GM12878 (cell line): ENCODE measurements at regions not wholly inside any gene's neighbourhood (a gene's known extent, or its start where the extent isn't known, plus 50 kb on each side); places are given as distances from the start of the nearest gene placed in this dataset.

ENCODE experiments used
- ATAC-seq: fragments of 200-7000 bp; cut with Tn5 transposase; 3 replicates; pipeline ENCODE4 v1.9.1; 2020; ENCODE audit warnings: mild to moderate bottlenecking, moderate library complexity
- BruUV-seq: library from RNA; stranded (reverse); fragments of 400-500 nt; replicated peaks from 2 replicates; lab custom pipeline; 2021; lab: Mats Ljungman, UMichigan
- CTCF ChIA-PET: fragments of 300-600 bp; sonication (Branson Sonifier 250); formaldehyde crosslinking; extraction: SDS; loops from one replicate; lab custom pipeline; 2021; ENCODE audit warnings: inconsistent platforms; lab: Yijun Ruan, JAX
- POLR2A ChIA-PET: fragments of 350-600 bp; formaldehyde crosslinking; extraction: SDS; loops from one replicate; lab custom pipeline; 2021; ENCODE audit warnings: inconsistent platforms; lab: Charles Lee
- RAD21 ChIA-PET: fragments of 300-600 bp; sonication (Branson Sonifier 250); formaldehyde crosslinking; loops from one replicate; lab custom pipeline; 2023; ENCODE audit warnings: antibody characterized with exemption; ENCODE audit not compliant: unreplicated experiment; lab: Charles Lee
- SMC1A ChIA-PET: fragments of 300-600 bp; sonication (Branson Sonifier 250); formaldehyde crosslinking; loops from one replicate; lab custom pipeline; 2023; ENCODE audit not compliant: unreplicated experiment, uncharacterized antibody; lab: Charles Lee
- DNase-seq: peaks from one replicate; pipeline ENCODE4 v3.0.0-alpha.2; 2011; ENCODE audit warnings: low read depth, low spot score
- FAIRE-seq: peaks from 3 replicates; lab custom pipeline; 2011; peaks lifted over from hg19 to GRCh38; lab: Jason Lieb, UNC
- H2AFZ ChIP-seq: 2 replicates; pipeline ENCODE4 v1.6.0; 2011; ENCODE audit warnings: low read depth, low read length, control low read depth; ENCODE audit not compliant: control insufficient read depth
- H3K27ac ChIP-seq: 2 replicates; pipeline ENCODE4 v1.5.1; 2011; ENCODE audit warnings: control low read depth; ENCODE audit not compliant: control insufficient read depth, insufficient read depth
- H3K27me3 ChIP-seq, 2 experiments: replicated peaks in 1 of 2; 2 replicates each; pipeline versions ENCODE4 v1.6.0 to v1.6.1; 2011; ENCODE audit warnings: low read length in 1 of 2; ENCODE audit not compliant: control insufficient read depth in 2 of 2, insufficient read depth in 2 of 2
- H3K36me3 ChIP-seq, 2 experiments: 2 replicates each; pipeline ENCODE4 v1.5.1; 2011; ENCODE audit warnings: low read length in 1 of 2; ENCODE audit not compliant: control insufficient read depth in 2 of 2, insufficient read depth in 2 of 2
- H3K4me1 ChIP-seq: 2 replicates; pipeline ENCODE4 v1.6.1; 2011; ENCODE audit warnings: mild to moderate bottlenecking, low read length, moderate library complexity, mixed read lengths; ENCODE audit not compliant: control insufficient read depth, insufficient read depth
- H3K4me2 ChIP-seq: 2 replicates; pipeline ENCODE4 v1.6.0; 2011; ENCODE audit warnings: control low read depth; ENCODE audit not compliant: control insufficient read depth, insufficient read depth
- H3K4me3 ChIP-seq: fragments of 200-600 bp; sonication (generic); 2 replicates; pipeline ENCODE4 v1.5.1; 2016
- H3K79me2 ChIP-seq: 2 replicates; pipeline ENCODE4 v1.6.0; 2011; ENCODE audit warnings: low read length; ENCODE audit not compliant: control insufficient read depth, insufficient read depth
- H3K9ac ChIP-seq: 2 replicates; pipeline ENCODE4 v1.8.0; 2011; ENCODE audit warnings: low read length, control low read depth, mixed read lengths; ENCODE audit not compliant: control insufficient read depth, insufficient read depth
- H3K9me3 ChIP-seq: replicated peaks from 3 replicates; pipeline ENCODE4 v1.5.1; 2011; ENCODE audit warnings: mild to moderate bottlenecking, low read length; ENCODE audit not compliant: control insufficient read depth, insufficient read depth
- H4K20me1 ChIP-seq: 2 replicates; pipeline ENCODE4 v1.6.0; 2011; ENCODE audit not compliant: control insufficient read depth, insufficient read depth
- CEBPZ ChIP-seq: fragments of 150-350 bp; IDR thresholded peaks from 2 replicates; pipeline ENCODE4 v1.6.1; 2016; ENCODE audit warnings: low read depth, low read length
- CHD4 ChIP-seq: fragments of 200-600 bp; sonication (generic); IDR thresholded peaks from 2 replicates; pipeline ENCODE4 v1.6.1; 2016; ENCODE audit warnings: mild to moderate bottlenecking
- CREM ChIP-seq: IDR thresholded peaks from 2 replicates; pipeline ENCODE4 v1.6.1; 2014; ENCODE audit warnings: antibody characterized with exemption, low read depth
- CUX1 ChIP-seq: IDR thresholded peaks from 2 replicates; pipeline ENCODE4 v1.6.1; 2012; ENCODE audit warnings: improper control_type of control experiment, low read depth, low read length; ENCODE audit not compliant: insufficient replicate concordance
- EGR1 ChIP-seq, 2 experiments: IDR thresholded peaks; 1 replicate in 1 of 2; 2 replicates in 1 of 2; pipeline ENCODE4 v1.6.1; 2011 to 2012; ENCODE audit warnings: low read depth in 2 of 2, low read length in 2 of 2, borderline replicate concordance in 1 of 2, mild to moderate bottlenecking in 1 of 2, moderate library complexity in 1 of 2
- EZH2 ChIP-seq: IDR thresholded peaks from 2 replicates; pipeline ENCODE4 v1.6.1; 2012; ENCODE audit warnings: low read depth, mild to moderate bottlenecking, control low read depth, inconsistent platforms, low read length, borderline replicate concordance; ENCODE audit not compliant: control insufficient read depth
- PML ChIP-seq: IDR thresholded peaks from 2 replicates; pipeline ENCODE4 v1.6.1; 2012; ENCODE audit warnings: low read length, inconsistent platforms
- POLR2AphosphoS2 ChIP-seq: IDR thresholded peaks from 2 replicates; pipeline ENCODE4 v1.6.1; 2011; ENCODE audit warnings: low read depth, mild to moderate bottlenecking, low read length, improper control_type of control experiment, moderate library complexity
- SIX5 ChIP-seq: IDR thresholded peaks from 2 replicates; pipeline ENCODE4 v1.6.1; 2011; ENCODE audit warnings: mild to moderate bottlenecking, low read depth, low read length, moderate library complexity; ENCODE audit not compliant: severe bottlenecking
- SMAD1 ChIP-seq: fragments of 450-650 bp; IDR thresholded peaks from 2 replicates; pipeline ENCODE4 v1.6.1; 2018; ENCODE audit warnings: mild to moderate bottlenecking, low read depth; ENCODE audit not compliant: partially characterized antibody
- SMAD5 ChIP-seq: IDR thresholded peaks from 2 replicates; pipeline ENCODE4 v1.6.1; 2016; ENCODE audit warnings: antibody characterized with exemption, low read depth
- TCF12 ChIP-seq: IDR thresholded peaks from 2 replicates; pipeline ENCODE4 v1.6.1; 2011; ENCODE audit warnings: low read depth, mild to moderate bottlenecking, low read length
- TCF3 ChIP-seq: IDR thresholded peaks from 2 replicates; pipeline ENCODE4 v1.6.1; 2012; ENCODE audit warnings: low read depth, mild to moderate bottlenecking, low read length, borderline replicate concordance; ENCODE audit not compliant: insufficient read depth
- WGBS: methylation state at CpG from one replicate; pipeline ENCODE4 v1.1.6; 2016; ENCODE audit warnings: low lambda C conversion rate; ENCODE audit not compliant: insufficient replicate concordance, insufficient coverage; ENCODE audit errors: missing lambda C conversion rate; 5-methylcytosine and 5-hydroxymethylcytosine counted together
- in situ Hi-C: fragments of 300-500 bp; cut with MboI; formaldehyde crosslinking; loops from 9 replicates; pipeline ENCODE4 v1.14.3; 2018; ENCODE audit warnings: mixed read lengths
- intact Hi-C: fragments of 100-400 bp; cut with micrococcal nuclease; formaldehyde crosslinking; loops from one replicate; pipeline ENCODE4 v1.14.2; 2022; ENCODE audit not compliant: unreplicated experiment
- TF ChIP-seq, protein P1 (sequence below): fragments of 450-650 bp; IDR thresholded peaks from 2 replicates; pipeline ENCODE4 v1.6.1; 2017; ENCODE audit warnings: low read depth, mild to moderate bottlenecking, moderate library complexity
- TF ChIP-seq, protein P2 (sequence below): IDR thresholded peaks from 2 replicates; pipeline ENCODE4 v1.6.1; 2012; ENCODE audit warnings: low read depth, low read length, improper control_type of control experiment

DNA sequence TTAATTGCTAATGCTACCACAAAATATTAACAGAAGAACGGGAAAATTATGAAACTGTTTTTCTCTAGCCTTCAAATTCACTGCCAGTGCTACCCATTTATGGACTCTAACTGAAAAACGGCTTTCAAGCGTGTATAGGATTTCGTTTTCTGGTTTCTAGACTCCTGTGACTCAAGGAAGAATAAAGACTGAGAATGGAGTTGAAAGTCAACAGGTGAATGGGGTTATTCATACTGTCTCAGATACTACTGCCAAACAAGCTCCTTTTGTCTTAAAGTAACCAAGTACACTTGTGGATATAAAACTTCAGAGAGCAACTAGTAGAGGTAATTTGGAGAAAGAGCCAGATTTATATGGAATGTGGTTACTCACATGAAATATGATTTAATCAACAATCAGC lies 251.1 kb upstream of the ITM2A start:
- Histone ChIP-seq H3K9me3 (no peaks in the 10 kb centered on the region), H3K4me2 (no peak overlapping the region), H3K4me1 (no peaks in the 10 kb centered on the region), H3K4me3 (no peak overlapping the region), H3K27me3 (no peaks in the 10 kb centered on the region), H2AFZ (no peak overlapping the region), H3K79me2 (no peaks in the 10 kb centered on the region), H3K9ac (no peak overlapping the region), H3K27ac (no peak overlapping the region), H4K20me1 (no peaks in the 10 kb centered on the region), H3K36me3 (no peaks in the 10 kb centered on the region)
- FAIRE-seq (no peak), DNase-seq (no peak), ATAC-seq (peak; percentile 67)
- ChIA-PET SMC1A (interaction anchor here (2.1 kb wide), 1 partner anchor 11 kb away, joined by 9 read pairs; no protein-coding TSS in a partner anchor), RAD21 (interaction anchor here (0.6 to 1.0 kb wide), 2 partner anchors 12 to 335 kb away, joined by 3 read pairs; no protein-coding TSS in a partner anchor), CTCF (no interaction called here), POLR2A (no interaction called here)
- in situ Hi-C loops = no loop called here
- intact Hi-C loops = no loop called here
- no TSS peak for BruUV-seq
- WGBS = 21% methylated on average over 4 of the region's 4 CpGs
- TF ChIP-seq, protein P1, sequence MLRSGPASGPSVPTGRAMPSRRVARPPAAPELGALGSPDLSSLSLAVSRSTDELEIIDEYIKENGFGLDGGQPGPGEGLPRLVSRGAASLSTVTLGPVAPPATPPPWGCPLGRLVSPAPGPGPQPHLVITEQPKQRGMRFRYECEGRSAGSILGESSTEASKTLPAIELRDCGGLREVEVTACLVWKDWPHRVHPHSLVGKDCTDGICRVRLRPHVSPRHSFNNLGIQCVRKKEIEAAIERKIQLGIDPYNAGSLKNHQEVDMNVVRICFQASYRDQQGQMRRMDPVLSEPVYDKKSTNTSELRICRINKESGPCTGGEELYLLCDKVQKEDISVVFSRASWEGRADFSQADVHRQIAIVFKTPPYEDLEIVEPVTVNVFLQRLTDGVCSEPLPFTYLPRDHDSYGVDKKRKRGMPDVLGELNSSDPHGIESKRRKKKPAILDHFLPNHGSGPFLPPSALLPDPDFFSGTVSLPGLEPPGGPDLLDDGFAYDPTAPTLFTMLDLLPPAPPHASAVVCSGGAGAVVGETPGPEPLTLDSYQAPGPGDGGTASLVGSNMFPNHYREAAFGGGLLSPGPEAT = no peak
- TF ChIP-seq SMAD1 = no peak
- TF ChIP-seq EGR1 (IDR thresholded peaks at IDR 0.05; ENCODE audit: borderline replicate concordance in 1 of 2, low read depth in 2 of 2, low read length in 2 of 2) = no peak
- TF ChIP-seq SIX5 = no peak
- TF ChIP-seq TCF3 = no peak
- TF ChIP-seq EZH2 = no peak
- TF ChIP-seq SMAD5 = no peak
- TF ChIP-seq CUX1 = no peak
- TF ChIP-seq, protein P2, sequence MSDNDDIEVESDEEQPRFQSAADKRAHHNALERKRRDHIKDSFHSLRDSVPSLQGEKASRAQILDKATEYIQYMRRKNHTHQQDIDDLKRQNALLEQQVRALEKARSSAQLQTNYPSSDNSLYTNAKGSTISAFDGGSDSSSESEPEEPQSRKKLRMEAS = no peak
- no peak for TF ChIP-seq POLR2AphosphoS2
- TF ChIP-seq CREM = no peak
- TF ChIP-seq CEBPZ = no peak
- no peak for TF ChIP-seq CHD4
- no peak for TF ChIP-seq TCF12
- no peak for TF ChIP-seq PML
